ENCODE measurements at regions not wholly inside any gene's neighbourhood (a gene's known extent, or its start where the extent isn't known, plus 50 kb on each side); places are given as distances from the start of the nearest gene placed in this dataset.
"Not testable (repeated sequence)": the region's sequence is repeated elsewhere in the genome, so short reads cannot be mapped to it uniquely, and the experiment has no call there.

- not testable (repeated sequence) for H3K4me3 ChIP-seq (ENCODE audit: low read depth, low read length); DNase-seq (ENCODE audit: low read depth)
Observed at GRCh38 chr2:132265595-132265994, 103.8 kb upstream of the ANKRD30BL start.

- H3K4me3 ChIP-seq (ENCODE audit: low read depth, low read length) = no peak overlapping the region
- no peak for TF ChIP-seq CTCF (IDR thresholded peaks at IDR 0.05; ENCODE audit: insufficient read depth, low read depth, low read length)
- peak; percentile 2 for DNase-seq (ENCODE audit: low read depth)
Observed at GRCh38 chr2:132267105-132267497, 105.3 kb upstream of the ANKRD30BL start.

- peak overlapping the region; percentile 25 for H3K4me3 ChIP-seq (ENCODE audit: low read depth, low read length)
- peak; percentile 61 for DNase-seq (ENCODE audit: low read depth)
Observed at GRCh38 chr2:132267498-132268283, 105.9 kb upstream of the ANKRD30BL start.

- peak; percentile 27 for DNase-seq (ENCODE audit: low read depth)
- peak; percentile 45 for TF ChIP-seq CTCF (IDR thresholded peaks at IDR 0.05; ENCODE audit: insufficient read depth, low read depth, low read length)
- peak overlapping the region; percentile 27 for H3K4me3 ChIP-seq (ENCODE audit: low read depth, low read length)
Observed at GRCh38 chr2:132268284-132268976, 106.7 kb upstream of the ANKRD30BL start.

- H3K4me3 ChIP-seq (ENCODE audit: low read depth, low read length) = no peak overlapping the region
- DNase-seq (ENCODE audit: low read depth) = no peak
- no peak for TF ChIP-seq CTCF (IDR thresholded peaks at IDR 0.05; ENCODE audit: insufficient read depth, low read depth, low read length)
Observed at GRCh38 chr2:132268977-132269523, 107.3 kb upstream of the ANKRD30BL start.

- no peak for TF ChIP-seq CTCF (IDR thresholded peaks at IDR 0.05; ENCODE audit: insufficient read depth, low read depth, low read length)
- no peak for DNase-seq (ENCODE audit: low read depth)
- no peak overlapping the region for H3K4me3 ChIP-seq (ENCODE audit: low read depth, low read length)
Observed at GRCh38 chr2:132270255-132270654, 108.5 kb upstream of the ANKRD30BL start.

- H3K4me3 ChIP-seq (ENCODE audit: low read depth, low read length) = no peak overlapping the region
- TF ChIP-seq CTCF (IDR thresholded peaks at IDR 0.05; ENCODE audit: insufficient read depth, low read depth, low read length) = no peak
- no peak for DNase-seq (ENCODE audit: low read depth)
Observed at GRCh38 chr2:132270981-132271546, 109.3 kb upstream of the ANKRD30BL start.

- H3K4me3 ChIP-seq (ENCODE audit: low read depth, low read length); DNase-seq (ENCODE audit: low read depth): not testable (repeated sequence)
Observed at GRCh38 chr2:132271794-132272193, 110.0 kb upstream of the ANKRD30BL start.

Data from fibroblast of villous mesenchyme (primary cell).